ENCODE measurements at regions not wholly inside any gene's neighbourhood (a gene's known extent, or its start where the extent isn't known, plus 50 kb on each side); places are given as distances from the start of the nearest gene placed in this dataset.
A peak's percentile ranks its signal among the peaks of the same experiment; 100 is the strongest.
"Not testable (repeated sequence)": the region's sequence is repeated elsewhere in the genome, so short reads cannot be mapped to it uniquely, and the experiment has no call there.

- peak in 2 of 10 donors; percentile 69 to 76 for DNase-seq
- intact Hi-C loops (cut with DNase I) = not testable (repeated sequence)
Observed at GRCh38 chr4:62595265-62595664, 1395.1 kb downstream of the ADGRL3 start.

GRCh38 chr4:62591756-62592155 is 1391.6 kb downstream of the ADGRL3 start:
- no peak for DNase-seq
- intact Hi-C loops (cut with DNase I) = no loop called here

- intact Hi-C loops (cut with DNase I) = no loop called here
Observed at GRCh38 chr4:62588671-62589070, 1388.5 kb downstream of the ADGRL3 start.

GRCh38 chr4:62571494-62571893 is 1371.4 kb downstream of the ADGRL3 start:
- intact Hi-C loops (cut with DNase I) = no loop called here
- DNase-seq = no peak

More at GRCh38 chr4:62588671-62589070, 1388.5 kb downstream of the ADGRL3 start:
- no peak for DNase-seq

- no peak for DNase-seq
- intact Hi-C loops (cut with DNase I) = no loop called here
Observed at GRCh38 chr4:62560858-62561257, 1360.7 kb downstream of the ADGRL3 start.

GRCh38 chr4:62550121-62550520 is 1350.0 kb downstream of the ADGRL3 start:
- intact Hi-C loops (cut with DNase I) = no loop called here
- no peak for DNase-seq

GRCh38 chr4:62549601-62550000 is 1349.5 kb downstream of the ADGRL3 start:
- intact Hi-C loops (cut with DNase I) = no loop called here
- no peak for DNase-seq

- no peak for DNase-seq
- intact Hi-C loops (cut with DNase I) = no loop called here
Observed at GRCh38 chr4:62548765-62549164, 1348.6 kb downstream of the ADGRL3 start.

- intact Hi-C loops (cut with DNase I) = no loop called here
- peak in 2 of 10 donors; percentile 18 to 48 for DNase-seq
Observed at GRCh38 chr4:62548108-62548524, 1348.0 kb downstream of the ADGRL3 start.

GRCh38 chr4:62544428-62544827 is 1344.3 kb downstream of the ADGRL3 start:
- intact Hi-C loops (cut with DNase I) = no loop called here
- DNase-seq = no peak

- intact Hi-C loops (cut with DNase I) = no loop called here
- DNase-seq = no peak
Observed at GRCh38 chr4:62543002-62543401, 1342.9 kb downstream of the ADGRL3 start.

- intact Hi-C loops (cut with DNase I) = no loop called here
- DNase-seq = no peak
Observed at GRCh38 chr4:62533573-62533972, 1333.4 kb downstream of the ADGRL3 start.

GRCh38 chr4:62531731-62532130 is 1331.6 kb downstream of the ADGRL3 start:
- intact Hi-C loops (cut with DNase I) = no loop called here
- no peak for DNase-seq

GRCh38 chr4:62531264-62531663 is 1331.1 kb downstream of the ADGRL3 start:
- intact Hi-C loops (cut with DNase I) = no loop called here
- no peak for DNase-seq

- intact Hi-C loops (cut with DNase I) = no loop called here
- no peak for DNase-seq
Observed at GRCh38 chr4:62528874-62529273, 1328.7 kb downstream of the ADGRL3 start.

GRCh38 chr4:62526671-62527070 is 1326.5 kb downstream of the ADGRL3 start:
- peak in 2 of 10 donors; percentile 60 to 62 for DNase-seq
- intact Hi-C loops (cut with DNase I) = no loop called here

- intact Hi-C loops (cut with DNase I) = no loop called here
- DNase-seq = no peak
Observed at GRCh38 chr4:62523256-62523655, 1323.1 kb downstream of the ADGRL3 start.

GRCh38 chr4:62522273-62522672 is 1322.1 kb downstream of the ADGRL3 start:
- DNase-seq = peak in 2 of 10 donors; percentile 63 to 79
- intact Hi-C loops (cut with DNase I) = no loop called here

- intact Hi-C loops (cut with DNase I) = no loop called here
- DNase-seq = no peak
Observed at GRCh38 chr4:62517716-62518115, 1317.6 kb downstream of the ADGRL3 start.

- DNase-seq = no peak
- intact Hi-C loops (cut with DNase I) = no loop called here
Observed at GRCh38 chr4:62513306-62513705, 1313.2 kb downstream of the ADGRL3 start.

GRCh38 chr4:62512271-62512670 is 1312.1 kb downstream of the ADGRL3 start:
- intact Hi-C loops (cut with DNase I) = no loop called here
- no peak for DNase-seq

GRCh38 chr4:62510228-62510627 is 1310.1 kb downstream of the ADGRL3 start:
- DNase-seq = peak in 2 of 10 donors; percentile 53 to 79
- intact Hi-C loops (cut with DNase I) = no loop called here

- DNase-seq = no peak
- intact Hi-C loops (cut with DNase I) = no loop called here
Observed at GRCh38 chr4:62500296-62500695, 1300.2 kb downstream of the ADGRL3 start.

Data from posterior cingulate gyrus (tissue), 11 donors.